ENCODE measurements at regions not wholly inside any gene's neighbourhood (a gene's known extent, or its start where the extent isn't known, plus 50 kb on each side); places are given as distances from the start of the nearest gene placed in this dataset.

DNA sequence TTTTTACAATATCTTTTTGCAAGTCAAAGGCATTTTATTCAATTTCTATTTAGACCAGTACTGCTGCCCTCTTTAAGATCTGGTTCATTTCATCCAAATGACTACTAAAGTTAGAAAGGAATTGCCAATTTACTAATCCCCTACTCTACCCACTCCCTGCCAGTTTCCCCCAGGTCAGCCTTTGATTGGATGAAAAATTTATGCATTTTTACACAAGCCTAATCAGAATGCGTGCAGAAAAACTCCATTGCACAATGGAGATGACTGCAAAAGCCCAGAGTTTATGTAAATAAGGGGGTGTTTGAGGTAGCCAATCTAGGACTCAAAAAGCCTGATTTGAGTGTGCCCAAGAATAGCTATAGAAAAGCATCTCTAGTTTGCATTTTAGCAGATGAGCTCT is 310.6 kb downstream of the PABPC4L start:
- no peak for DNase-seq (ENCODE audit: low spot score)
- H3K4me1 Mint-ChIP-seq (ENCODE audit: low read depth): no peaks in the 10 kb centered on the region
- no peaks in the 10 kb centered on the region for H3K36me3 Mint-ChIP-seq (ENCODE audit: low read depth)
- H3K27ac Mint-ChIP-seq: no peak overlapping the region
- H3K9me3 Mint-ChIP-seq: peaks cover 8% of the 10 kb centered on the region
- H3K4me3 Mint-ChIP-seq: no peak overlapping the region
- H3K27me3 Mint-ChIP-seq (ENCODE audit: low read depth): no peaks in the 10 kb centered on the region

DNA sequence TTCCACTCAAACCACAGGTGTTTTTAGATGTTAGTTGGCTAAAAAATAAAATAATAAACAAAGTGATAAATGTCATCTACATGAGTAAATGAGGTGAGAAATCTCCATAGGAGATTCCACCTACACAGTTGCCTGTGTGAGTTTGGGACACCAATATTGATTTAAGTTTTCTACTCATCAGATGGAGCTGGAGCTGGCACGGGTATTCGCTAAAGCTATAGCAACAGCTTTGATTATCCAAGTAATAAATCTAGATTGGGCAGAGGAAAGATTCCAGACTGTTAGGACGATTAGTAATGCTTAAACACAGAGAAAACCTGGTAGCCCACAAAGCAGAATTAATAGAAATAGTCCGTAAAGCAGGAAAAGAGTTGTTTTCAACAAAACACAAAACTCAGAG is 313.9 kb downstream of the PABPC4L start:
- Mint-ChIP-seq H3K9me3 (peaks cover 11% of the 10 kb centered on the region), H3K27ac (no peak overlapping the region), H3K36me3 (ENCODE audit: low read depth) (no peaks in the 10 kb centered on the region), H3K27me3 (ENCODE audit: low read depth) (no peaks in the 10 kb centered on the region), H3K4me3 (no peak overlapping the region), H3K4me1 (ENCODE audit: low read depth) (no peaks in the 10 kb centered on the region)
- DNase-seq (ENCODE audit: low spot score): no peak

DNA sequence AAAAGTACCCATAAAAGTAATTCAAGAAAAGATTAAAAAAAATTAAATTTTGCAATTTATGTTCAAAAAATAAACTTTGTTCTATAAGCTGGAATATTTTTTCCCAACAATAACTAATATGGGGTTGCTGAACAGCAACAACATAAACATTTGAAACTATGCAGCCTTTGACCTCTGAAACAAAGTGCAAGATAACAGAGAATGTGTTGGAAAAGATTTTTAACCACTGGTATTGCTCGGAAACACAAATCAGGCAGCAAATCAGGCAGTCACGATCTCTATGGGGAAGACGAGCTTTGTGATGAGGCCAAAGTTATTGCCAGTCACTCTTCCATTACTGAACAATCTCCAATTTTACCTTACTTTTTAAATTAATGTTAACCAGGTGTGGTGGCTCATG is 332.1 kb downstream of the PABPC4L start:
- no peaks in the 10 kb centered on the region for H3K4me1 Mint-ChIP-seq (ENCODE audit: low read depth)

DNA sequence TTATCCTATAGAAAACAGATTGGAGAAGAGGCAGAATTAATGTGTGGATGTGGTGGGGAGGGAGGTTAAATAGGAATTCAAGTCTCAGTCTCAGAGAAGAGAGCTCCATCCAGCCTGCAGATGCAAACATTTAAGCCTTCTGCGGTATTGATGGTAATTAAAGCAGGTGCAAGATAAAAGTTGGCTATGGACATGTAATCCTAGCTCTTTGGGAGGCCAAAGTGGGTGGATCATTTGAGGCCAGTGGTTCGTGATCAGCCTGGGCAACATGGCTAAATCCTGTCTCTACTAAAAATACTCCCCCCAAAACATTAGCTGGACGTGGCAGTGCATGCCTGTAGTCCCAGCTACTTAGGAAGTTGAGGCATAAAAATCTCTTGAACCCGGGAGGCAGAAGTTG is 332.7 kb downstream of the PABPC4L start:
- Mint-ChIP-seq H3K27me3 (ENCODE audit: low read depth) (no peaks in the 10 kb centered on the region), H3K27ac (no peak overlapping the region), H3K4me1 (ENCODE audit: low read depth) (no peaks in the 10 kb centered on the region), H3K4me3 (no peak overlapping the region), H3K36me3 (ENCODE audit: low read depth) (no peaks in the 10 kb centered on the region), H3K9me3 (peaks cover 12% of the 10 kb centered on the region)
- no peak for DNase-seq (ENCODE audit: low spot score)

More for the DNA sequence above, 332.1 kb downstream of the PABPC4L start:
- Mint-ChIP-seq H3K9me3 (peaks cover 16% of the 10 kb centered on the region), H3K4me3 (no peak overlapping the region), H3K27me3 (ENCODE audit: low read depth) (no peaks in the 10 kb centered on the region), H3K27ac (no peak overlapping the region), H3K36me3 (ENCODE audit: low read depth) (no peaks in the 10 kb centered on the region)
- DNase-seq (ENCODE audit: low spot score): no peak

DNA sequence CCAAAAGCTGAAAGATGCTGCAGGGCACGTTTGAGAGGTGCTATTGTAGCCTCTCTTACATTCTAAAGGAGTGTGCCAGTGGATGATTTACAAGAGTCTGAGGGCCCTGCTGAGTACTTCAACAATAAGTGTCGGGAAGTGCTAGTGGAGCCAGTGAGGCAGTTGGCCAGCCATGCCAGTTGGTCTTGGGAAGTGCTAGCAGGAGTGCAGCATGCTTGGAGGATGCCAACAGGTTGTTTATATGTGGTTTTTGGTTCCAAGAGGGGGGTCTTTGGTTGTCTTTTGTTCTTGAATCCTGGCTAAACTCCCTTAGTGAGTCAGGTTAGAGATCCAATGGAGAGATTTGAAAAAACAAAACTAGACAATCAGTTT is 335.3 kb downstream of the PABPC4L start:
- no peak overlapping the region for H3K4me3 Mint-ChIP-seq
- no peaks in the 10 kb centered on the region for H3K36me3 Mint-ChIP-seq (ENCODE audit: low read depth)
- H3K4me1 Mint-ChIP-seq (ENCODE audit: low read depth): no peaks in the 10 kb centered on the region
- DNase-seq (ENCODE audit: low spot score): no peak
- no peak overlapping the region for H3K27ac Mint-ChIP-seq
- H3K9me3 Mint-ChIP-seq: peaks cover 12% of the 10 kb centered on the region
- H3K27me3 Mint-ChIP-seq (ENCODE audit: low read depth): no peaks in the 10 kb centered on the region

DNA sequence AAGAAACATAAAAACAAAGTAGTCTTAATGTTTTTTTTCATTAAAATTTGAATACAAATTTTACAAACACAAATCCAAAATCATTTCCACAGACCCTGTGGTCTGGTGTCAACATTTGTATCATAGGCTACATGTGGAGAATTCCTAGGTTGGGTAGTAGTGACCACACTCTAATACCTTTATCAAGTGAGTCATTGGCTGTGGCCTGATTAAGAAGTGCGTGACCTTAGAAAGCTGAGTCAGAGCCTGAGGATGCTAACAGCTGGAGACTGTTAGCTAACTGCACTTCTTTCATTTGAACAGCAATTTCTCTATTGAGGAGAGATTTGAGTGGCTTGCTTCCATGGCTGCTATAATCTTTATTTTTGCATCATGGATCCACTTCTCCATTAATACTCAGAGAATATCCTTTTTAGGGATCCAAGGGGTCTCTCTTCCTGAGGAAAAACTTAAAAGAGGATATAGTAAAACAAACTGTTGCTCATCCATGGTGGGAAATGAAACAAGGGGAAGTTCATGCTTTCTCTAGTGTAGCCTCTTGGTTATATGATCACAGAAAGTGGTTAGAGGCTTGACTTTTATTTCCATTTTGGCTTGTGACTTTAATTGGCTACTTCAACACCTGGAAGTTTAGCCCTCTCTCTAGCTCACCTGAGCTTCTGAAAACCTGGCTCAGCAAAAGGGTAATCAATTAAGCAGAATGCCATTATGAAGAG is 335.8 kb downstream of the PABPC4L start:
- DNase-seq (ENCODE audit: low spot score): no peak

DNA sequence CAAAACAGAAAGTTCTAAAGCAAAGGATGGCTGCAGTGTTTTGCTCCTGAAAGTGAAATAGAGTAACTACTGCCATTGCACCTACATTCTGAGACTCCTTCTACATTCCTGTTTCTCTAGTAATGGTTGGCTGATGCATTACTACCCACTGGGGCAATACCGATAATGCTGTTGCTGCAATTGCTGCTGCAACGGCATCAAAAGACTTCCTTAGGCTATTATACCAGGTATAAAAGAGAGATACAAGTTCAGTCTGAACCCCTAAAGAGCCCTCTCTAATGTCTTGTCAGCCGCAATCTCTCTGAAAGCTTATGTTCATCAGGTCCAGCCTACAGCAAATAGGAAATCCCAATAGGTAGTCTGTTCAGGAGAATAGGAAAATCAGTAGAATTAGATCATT is 338.4 kb downstream of the PABPC4L start:
- Mint-ChIP-seq H3K9me3 (peaks cover 5% of the 10 kb centered on the region), H3K4me1 (ENCODE audit: low read depth) (no peaks in the 10 kb centered on the region), H3K4me3 (no peak overlapping the region), H3K27ac (no peak overlapping the region), H3K27me3 (ENCODE audit: low read depth) (no peaks in the 10 kb centered on the region), H3K36me3 (ENCODE audit: low read depth) (no peaks in the 10 kb centered on the region)
- DNase-seq (ENCODE audit: low spot score): no peak

More for the DNA sequence above, 335.8 kb downstream of the PABPC4L start:
- Mint-ChIP-seq H3K9me3 (peaks cover 12% of the 10 kb centered on the region), H3K27ac (no peak overlapping the region), H3K27me3 (ENCODE audit: low read depth) (no peaks in the 10 kb centered on the region), H3K36me3 (ENCODE audit: low read depth) (no peaks in the 10 kb centered on the region), H3K4me3 (no peak overlapping the region), H3K4me1 (ENCODE audit: low read depth) (no peaks in the 10 kb centered on the region)

DNA sequence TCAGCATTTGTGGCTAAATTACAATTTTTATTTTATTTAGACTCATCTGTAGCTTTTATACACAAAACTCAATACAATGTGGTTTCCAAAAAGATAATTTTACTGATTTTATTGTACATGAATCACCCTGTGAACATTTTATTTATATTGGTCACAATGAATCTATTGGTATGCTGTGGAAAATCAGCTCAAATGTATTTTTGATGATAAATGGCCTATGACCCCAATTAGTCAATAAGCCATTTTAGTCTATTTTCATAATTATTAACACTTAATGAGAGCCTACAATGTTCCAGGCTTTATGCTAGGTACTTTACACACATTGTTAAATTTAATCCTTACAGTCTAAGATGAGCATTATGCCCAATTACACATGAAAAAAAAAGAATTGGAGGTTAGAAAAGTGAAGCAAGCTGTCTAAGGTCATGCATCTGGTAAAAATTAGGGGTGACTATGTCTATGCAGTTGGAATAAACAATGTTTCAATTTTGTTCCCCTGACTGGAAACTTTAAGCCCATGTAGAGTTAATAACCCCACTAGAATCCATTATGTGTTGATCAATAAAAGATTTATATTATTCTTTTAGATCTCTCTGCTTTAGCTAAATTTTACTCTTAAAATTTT is 344.7 kb downstream of the PABPC4L start:
- Mint-ChIP-seq H3K4me1 (ENCODE audit: low read depth) (no peaks in the 10 kb centered on the region), H3K27ac (no peak overlapping the region), H3K4me3 (no peak overlapping the region), H3K9me3 (no peaks in the 10 kb centered on the region), H3K27me3 (ENCODE audit: low read depth) (no peaks in the 10 kb centered on the region), H3K36me3 (ENCODE audit: low read depth) (no peaks in the 10 kb centered on the region)
- no peak for DNase-seq (ENCODE audit: low spot score)

DNA sequence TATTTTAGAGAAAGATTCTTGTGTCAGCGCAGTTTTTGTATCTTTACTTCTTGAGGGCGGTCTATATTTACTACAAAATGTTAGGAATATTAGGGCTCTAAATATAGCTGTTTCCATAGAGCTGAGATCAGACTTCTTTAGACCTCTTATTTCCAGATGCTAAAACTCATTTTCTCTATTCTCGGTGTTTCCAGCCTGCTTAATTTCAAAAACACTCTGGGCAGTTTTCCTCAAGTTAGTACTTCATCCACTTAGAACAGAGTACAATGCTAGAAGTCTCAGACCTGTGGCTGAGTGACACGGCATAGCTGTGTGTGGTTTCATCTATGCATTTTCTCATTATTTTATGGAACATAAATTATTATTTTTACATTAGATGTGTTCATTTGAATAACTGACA is 346.6 kb downstream of the PABPC4L start:
- no peaks in the 10 kb centered on the region for H3K4me1 Mint-ChIP-seq (ENCODE audit: low read depth)
- no peaks in the 10 kb centered on the region for H3K27me3 Mint-ChIP-seq (ENCODE audit: low read depth)
- no peaks in the 10 kb centered on the region for H3K36me3 Mint-ChIP-seq (ENCODE audit: low read depth)
- DNase-seq (ENCODE audit: low spot score): no peak
- H3K27ac Mint-ChIP-seq: no peak overlapping the region
- H3K9me3 Mint-ChIP-seq: no peaks in the 10 kb centered on the region
- no peak overlapping the region for H3K4me3 Mint-ChIP-seq

DNA sequence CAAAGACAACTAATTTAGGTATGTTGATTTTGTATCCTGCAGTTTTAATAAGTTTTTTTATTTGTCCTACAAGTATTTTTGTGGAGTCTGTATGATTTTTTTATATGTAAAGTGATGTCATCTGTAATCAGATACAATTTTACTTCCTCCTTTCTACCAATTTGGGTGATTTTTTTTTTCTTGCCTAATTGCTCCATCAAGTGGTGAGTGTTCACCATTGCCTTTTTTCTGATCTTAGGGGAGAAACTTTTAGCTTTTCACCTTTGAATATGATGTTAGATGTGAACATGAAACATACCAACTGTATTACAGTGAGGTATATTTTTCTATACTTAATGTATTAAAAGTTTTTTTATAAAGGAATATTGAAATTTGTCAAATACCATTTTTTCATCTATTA is 362.3 kb downstream of the PABPC4L start:
- peaks cover 33% of the 10 kb centered on the region for H3K9me3 Mint-ChIP-seq
- no peaks in the 10 kb centered on the region for H3K4me1 Mint-ChIP-seq (ENCODE audit: low read depth)
- H3K4me3 Mint-ChIP-seq: no peak overlapping the region
- H3K27me3 Mint-ChIP-seq (ENCODE audit: low read depth): no peaks in the 10 kb centered on the region
- DNase-seq (ENCODE audit: low spot score): no peak
- H3K27ac Mint-ChIP-seq: no peak overlapping the region
- H3K36me3 Mint-ChIP-seq (ENCODE audit: low read depth): no peaks in the 10 kb centered on the region

DNA sequence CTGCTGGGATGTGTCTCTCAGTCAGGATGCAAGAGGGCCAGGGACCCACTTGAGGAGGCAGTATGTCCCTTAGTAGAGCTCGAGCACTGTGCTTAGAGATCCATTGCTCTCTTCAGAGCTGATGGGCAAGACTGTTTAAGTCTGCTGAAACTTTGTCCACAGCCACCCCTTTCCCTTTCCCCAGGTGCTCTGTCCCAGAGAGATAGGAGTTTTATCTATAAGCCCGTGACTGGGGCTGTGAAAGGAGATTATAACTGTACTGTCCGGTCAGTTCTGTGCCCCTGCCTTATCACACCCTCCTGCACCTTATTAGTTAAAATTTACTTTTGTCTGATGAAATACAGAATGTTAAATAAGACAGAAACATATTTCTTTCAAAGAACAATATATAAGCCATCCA is 378.4 kb downstream of the PABPC4L start:
- Mint-ChIP-seq H3K27ac (no peak overlapping the region), H3K4me3 (no peak overlapping the region), H3K36me3 (ENCODE audit: low read depth) (no peaks in the 10 kb centered on the region), H3K4me1 (ENCODE audit: low read depth) (no peaks in the 10 kb centered on the region), H3K27me3 (ENCODE audit: low read depth) (no peaks in the 10 kb centered on the region), H3K9me3 (peaks cover 19% of the 10 kb centered on the region)
- DNase-seq (ENCODE audit: low spot score): no peak

DNA sequence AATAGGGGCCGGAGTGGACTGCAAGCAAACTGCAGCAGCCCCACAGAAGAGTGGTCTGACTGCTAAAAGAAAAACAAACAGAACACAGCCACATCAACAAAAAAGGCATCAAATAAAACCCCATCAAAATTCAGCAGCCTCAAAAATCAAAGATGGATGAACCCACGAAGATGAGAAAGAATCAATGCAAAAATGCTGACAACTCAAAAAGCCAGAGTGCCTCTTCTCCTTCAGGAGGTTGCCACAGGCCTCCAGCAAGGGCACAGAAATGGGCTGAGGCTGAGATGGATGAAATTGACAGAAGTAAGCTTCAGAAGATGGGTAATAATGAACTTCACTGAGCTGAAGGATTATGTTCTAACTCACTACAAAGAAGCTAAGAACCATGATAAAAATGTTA is 388.6 kb downstream of the PABPC4L start:
- Mint-ChIP-seq H3K27ac (no peak overlapping the region), H3K4me3 (no peak overlapping the region), H3K4me1 (ENCODE audit: low read depth) (no peaks in the 10 kb centered on the region)

DNA sequence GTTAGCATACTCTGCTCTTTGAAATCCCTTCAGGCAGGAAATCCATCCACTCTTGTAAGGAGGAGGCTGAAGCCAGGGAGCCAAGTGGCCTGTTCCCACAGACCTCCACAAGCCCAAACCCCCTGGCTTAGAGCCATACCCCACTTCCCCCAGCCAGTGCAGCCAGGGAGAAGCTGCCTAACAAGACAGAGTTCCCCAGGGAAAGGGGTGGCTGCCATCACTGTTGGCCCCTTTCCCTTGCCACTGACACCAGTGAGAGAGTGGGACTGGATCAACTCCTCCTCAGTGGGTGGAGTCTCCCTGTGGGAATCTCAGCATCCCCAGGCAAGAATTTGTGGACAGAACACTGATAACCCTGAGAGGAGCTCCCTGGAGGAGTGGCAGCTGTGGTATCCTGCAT is 389.4 kb downstream of the PABPC4L start:
- Mint-ChIP-seq H3K4me1 (ENCODE audit: low read depth) (no peaks in the 10 kb centered on the region), H3K27me3 (ENCODE audit: low read depth) (no peaks in the 10 kb centered on the region), H3K9me3 (peaks cover 8% of the 10 kb centered on the region), H3K27ac (no peak overlapping the region), H3K4me3 (no peak overlapping the region), H3K36me3 (ENCODE audit: low read depth) (no peaks in the 10 kb centered on the region)
- DNase-seq (ENCODE audit: low spot score): no peak

More for the DNA sequence above, 388.6 kb downstream of the PABPC4L start:
- H3K27me3 Mint-ChIP-seq (ENCODE audit: low read depth): no peaks in the 10 kb centered on the region
- H3K36me3 Mint-ChIP-seq (ENCODE audit: low read depth): no peaks in the 10 kb centered on the region
- H3K9me3 Mint-ChIP-seq: peaks cover 13% of the 10 kb centered on the region
- no peak for DNase-seq (ENCODE audit: low spot score)

DNA sequence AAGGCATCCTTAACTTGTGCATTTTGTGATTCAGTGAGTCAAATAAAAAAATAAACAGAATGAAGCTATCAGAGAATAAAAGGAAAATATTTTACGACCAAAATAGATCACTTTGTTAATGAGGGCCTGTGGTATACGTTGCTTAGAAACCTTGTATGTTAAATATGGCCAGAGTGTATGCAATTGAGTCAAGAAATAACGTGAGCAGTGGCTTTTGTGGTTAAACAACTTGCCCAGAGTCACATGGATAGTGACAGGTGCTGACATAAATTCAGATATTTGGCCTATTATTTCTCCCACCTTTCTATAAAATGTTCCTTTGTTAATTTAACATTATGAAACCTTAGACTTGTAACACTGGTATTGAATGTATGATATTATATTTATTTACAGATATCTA is 393.4 kb downstream of the PABPC4L start:
- no peaks in the 10 kb centered on the region for H3K4me1 Mint-ChIP-seq (ENCODE audit: low read depth)
- no peaks in the 10 kb centered on the region for H3K27me3 Mint-ChIP-seq (ENCODE audit: low read depth)
- H3K9me3 Mint-ChIP-seq: no peaks in the 10 kb centered on the region
- H3K27ac Mint-ChIP-seq: no peak overlapping the region
- H3K36me3 Mint-ChIP-seq (ENCODE audit: low read depth): no peaks in the 10 kb centered on the region
- no peak for DNase-seq (ENCODE audit: low spot score)
- no peak overlapping the region for H3K4me3 Mint-ChIP-seq

DNA sequence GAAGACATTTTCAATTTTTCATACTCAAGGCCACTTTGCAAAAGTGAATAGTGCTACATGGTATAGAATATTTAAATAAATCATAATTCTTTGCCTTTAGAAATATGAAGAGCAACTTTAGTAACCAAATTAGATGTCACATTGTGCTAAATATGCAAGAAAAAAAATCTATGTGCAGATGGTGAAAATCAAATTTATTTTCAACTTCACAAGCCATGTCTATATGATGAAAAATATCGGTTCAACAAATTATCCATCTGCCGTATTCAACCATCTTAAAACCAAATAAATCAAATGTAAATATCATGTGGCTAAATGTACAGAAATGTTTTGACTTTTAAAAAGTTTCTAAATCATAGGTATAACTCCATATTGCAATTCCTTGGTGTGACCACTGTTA is 398.2 kb downstream of the PABPC4L start:
- Mint-ChIP-seq H3K27ac (no peak overlapping the region), H3K27me3 (ENCODE audit: low read depth) (no peaks in the 10 kb centered on the region), H3K9me3 (no peaks in the 10 kb centered on the region), H3K4me3 (no peak overlapping the region), H3K4me1 (ENCODE audit: low read depth) (no peaks in the 10 kb centered on the region), H3K36me3 (ENCODE audit: low read depth) (no peaks in the 10 kb centered on the region)
- DNase-seq (ENCODE audit: low spot score): no peak
